Thyroid gland (tissue), 4 donors: ENCODE measurements at regions not wholly inside any gene's neighbourhood (a gene's known extent, or its start where the extent isn't known, plus 50 kb on each side); places are given as distances from the start of the nearest gene placed in this dataset.

ENCODE experiments used
- DNase-seq, 2 donors: peaks; one replicate each; pipeline ENCODE4 v3.0.0-alpha.2; 2019
- H3K27ac ChIP-seq, 3 donors: fragments of 200-600 bp; sonication (generic); 1 replicate in 2 of 3; 2 replicates in 1 of 3; pipeline ENCODE4 v1.5.1; 2016 to 2019; ENCODE audit warnings: mild to moderate bottlenecking in 1 of 3, moderate library complexity in 1 of 3
- H3K27me3 ChIP-seq: fragments of 200-600 bp; sonication (generic); one replicate; pipeline ENCODE4 v1.5.1; 2019
- H3K36me3 ChIP-seq, 2 donors: fragments of 200-600 bp; sonication (generic); one replicate each; pipeline ENCODE4 v1.5.1; 2016 to 2019
- H3K4me1 ChIP-seq, 2 donors: fragments of 200-600 bp; sonication (generic); one replicate each; pipeline ENCODE4 v1.5.1; 2017 to 2019
- H3K4me3 ChIP-seq, 3 donors: fragments of 200-600 bp; sonication (generic); replicated peaks in 1 of 3; 1 replicate in 2 of 3; 2 replicates in 1 of 3; pipeline ENCODE4 v1.5.1; 2016; ENCODE audit warnings: mild to moderate bottlenecking in 1 of 3
- H3K9me3 ChIP-seq: fragments of 200-600 bp; sonication (generic); one replicate; pipeline ENCODE4 v1.5.1; 2017
- CTCF ChIP-seq, 6 experiments: fragments of 200-600 bp in 3 of 6; fragments of 450-650 bp in 3 of 6; sonication (generic) in 3 of 6; IDR thresholded peaks; one replicate each; pipeline ENCODE4 v1.5.1; 2016 to 2019; ENCODE audit warnings: antibody characterized with exemption in 6 of 6, mild to moderate bottlenecking in 2 of 6, inconsistent platforms in 1 of 6, moderate library complexity in 1 of 6
- POLR2A ChIP-seq, 2 donors: fragments of 450-650 bp; IDR thresholded peaks; one replicate each; pipeline ENCODE4 v1.6.1; 2017; ENCODE audit warnings: antibody characterized with exemption in 2 of 2, mild to moderate bottlenecking in 2 of 2, moderate library complexity in 1 of 2
- WGBS, 2 donors: methylation state at CpG; one replicate each; pipeline ENCODE4 v1.1.5; 2017; 5-methylcytosine and 5-hydroxymethylcytosine counted together
- intact Hi-C: fragments of 100-400 bp; cut with DNase I; formaldehyde crosslinking; loops from one replicate; pipeline ENCODE4 v1.15.1; 2023

- intact Hi-C loops, result no loop called here
- no peaks in the 10 kb centered on the region for H3K4me1 ChIP-seq
- no peaks in the 10 kb centered on the region for H3K36me3 ChIP-seq
These were observed 107.9 kb upstream of the EPB41L3 start for GRCh38 chr18:5651736-5652135.

GRCh38 chr18:5649439-5649838, 105.6 kb upstream of the EPB41L3 start:
- TF ChIP-seq POLR2A (IDR thresholded peaks at IDR 0.05) (no peak), CTCF (IDR thresholded peaks at IDR 0.05) (no peak)
- H3K27ac ChIP-seq, result no peak overlapping the region
- no peaks in the 10 kb centered on the region for H3K9me3 ChIP-seq
- intact Hi-C loops, result no loop called here
- H3K4me1 ChIP-seq, result no peaks in the 10 kb centered on the region
- no peak overlapping the region for H3K4me3 ChIP-seq
- 79 to 81% methylated on average over 8 of the region's 8 CpGs for WGBS, 2 donors
- no peak for DNase-seq
- no peaks in the 10 kb centered on the region for H3K36me3 ChIP-seq
- H3K27me3 ChIP-seq, result no peaks in the 10 kb centered on the region

More at GRCh38 chr18:5651736-5652135, 107.9 kb upstream of the EPB41L3 start:
- Histone ChIP-seq H3K27ac (no peak overlapping the region), H3K9me3 (no peaks in the 10 kb centered on the region), H3K4me3 (no peak overlapping the region), H3K27me3 (no peaks in the 10 kb centered on the region)
- TF ChIP-seq POLR2A (IDR thresholded peaks at IDR 0.05) (no peak), CTCF (IDR thresholded peaks at IDR 0.05) (no peak)
- no peak for DNase-seq

GRCh38 chr18:5646739-5647138, 102.9 kb upstream of the EPB41L3 start:
- no peaks in the 10 kb centered on the region for H3K4me1 ChIP-seq
- H3K27ac ChIP-seq, result no peak overlapping the region
- intact Hi-C loops, result no loop called here
- no peak for DNase-seq
- no peaks in the 10 kb centered on the region for H3K36me3 ChIP-seq
- H3K4me3 ChIP-seq, result no peak overlapping the region
- no peaks in the 10 kb centered on the region for H3K9me3 ChIP-seq
- H3K27me3 ChIP-seq, result no peaks in the 10 kb centered on the region
- TF ChIP-seq CTCF (IDR thresholded peaks at IDR 0.05) (no peak), POLR2A (IDR thresholded peaks at IDR 0.05) (no peak)
- WGBS, 2 donors, result 52 to 84% methylated on average over 3 of the region's 3 CpGs

GRCh38 chr18:5643288-5643687, 99.5 kb upstream of the EPB41L3 start:
- intact Hi-C loops, result no loop called here
- no peak for TF ChIP-seq POLR2A (IDR thresholded peaks at IDR 0.05)
- no peak for TF ChIP-seq CTCF (IDR thresholded peaks at IDR 0.05)
- Histone ChIP-seq H3K9me3 (no peaks in the 10 kb centered on the region), H3K4me1 (no peaks in the 10 kb centered on the region), H3K27me3 (no peaks in the 10 kb centered on the region), H3K4me3 (no peak overlapping the region), H3K27ac (no peak overlapping the region), H3K36me3 (no peaks in the 10 kb centered on the region)
- 83 to 90% methylated on average over 7 of the region's 7 CpGs for WGBS, 2 donors
- DNase-seq, result no peak

GRCh38 chr18:5640939-5641338, 97.1 kb upstream of the EPB41L3 start:
- no peaks in the 10 kb centered on the region for H3K36me3 ChIP-seq
- H3K27ac ChIP-seq, result no peak overlapping the region
- H3K9me3 ChIP-seq, result no peaks in the 10 kb centered on the region
- H3K4me1 ChIP-seq, result no peaks in the 10 kb centered on the region
- no peaks in the 10 kb centered on the region for H3K27me3 ChIP-seq
- WGBS, 2 donors, result 71 to 76% methylated on average over 12 of the region's 12 CpGs
- intact Hi-C loops, result no loop called here
- TF ChIP-seq POLR2A (IDR thresholded peaks at IDR 0.05) (no peak), CTCF (IDR thresholded peaks at IDR 0.05) (no peak)
- no peak for DNase-seq
- no peak overlapping the region for H3K4me3 ChIP-seq
